Peyer's patch (tissue), 4 donors: ENCODE measurements at regions not wholly inside any gene's neighbourhood (a gene's known extent, or its start where the extent isn't known, plus 50 kb on each side); places are given as distances from the start of the nearest gene placed in this dataset.

Source experiments
- CTCF ChIP-seq, 6 experiments: fragments of 450-650 bp in 4 of 6; fragments of 200-600 bp in 2 of 6; sonication (generic) in 1 of 6; IDR thresholded peaks; one replicate each; pipeline ENCODE4 v1.5.1; 2017 to 2019; ENCODE audit warnings: antibody characterized with exemption in 6 of 6, mild to moderate bottlenecking in 3 of 6, moderate library complexity in 1 of 6
- POLR2A ChIP-seq, 2 donors: fragments of 450-650 bp; IDR thresholded peaks; one replicate each; pipeline ENCODE4 v1.5.1; 2017; ENCODE audit warnings: antibody characterized with exemption in 2 of 2, mild to moderate bottlenecking in 2 of 2, moderate library complexity in 2 of 2

GRCh38 chr4:24117975-24118374 lies 228.1 kb upstream of the PPARGC1A start:
- TF ChIP-seq CTCF (IDR thresholded peaks at IDR 0.05) (no peak), POLR2A (IDR thresholded peaks at IDR 0.05) (no peak)
